GM18499 (cell line): ENCODE measurements at regions not wholly inside any gene's neighbourhood (a gene's known extent, or its start where the extent isn't known, plus 50 kb on each side); places are given as distances from the start of the nearest gene placed in this dataset.
"Not testable (repeated sequence)": the region's sequence is repeated elsewhere in the genome, so short reads cannot be mapped to it uniquely, and the experiment has no call there.

Experiments used
- ATAC-seq: cut with Tn5 transposase; IDR thresholded peaks from one replicate; pipeline ENCODE4 v1.9.1; 2021; ENCODE audit warnings: moderate number of reproducible peaks; ENCODE audit not compliant: insufficient read depth, unreplicated experiment

DNA sequence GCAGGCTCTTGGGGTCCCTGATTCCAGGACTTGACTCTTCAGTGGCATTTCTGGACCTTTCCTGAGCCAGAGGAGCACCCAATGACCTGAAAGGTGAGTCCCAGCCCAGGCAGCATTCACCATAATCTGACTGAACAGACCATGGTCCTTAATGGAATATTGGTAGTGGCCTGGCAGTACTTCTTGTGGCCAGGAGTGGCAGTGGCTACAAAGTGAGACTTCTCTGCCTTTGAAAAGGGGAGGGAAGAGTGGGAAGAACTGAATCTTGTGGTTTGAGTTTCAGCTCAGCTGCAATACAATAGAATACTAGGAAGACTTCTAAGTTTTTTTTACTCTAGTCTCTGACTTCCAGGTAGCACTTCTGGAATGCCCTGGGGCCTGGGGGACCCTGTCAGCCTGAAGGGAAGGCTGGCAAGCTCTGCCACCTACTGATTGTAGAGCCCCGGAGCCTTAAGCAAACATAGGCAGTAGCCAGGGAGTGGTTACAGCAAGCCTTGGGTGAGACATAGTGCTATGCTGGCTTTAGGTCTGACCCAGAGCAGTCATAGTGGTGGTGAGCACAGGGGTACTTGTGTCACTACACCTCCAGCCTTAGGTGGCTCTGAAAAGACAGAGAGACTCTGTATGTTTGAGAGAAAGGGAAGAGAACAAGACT is 674.2 kb upstream of the MANEA start:
- no peak for ATAC-seq

DNA sequence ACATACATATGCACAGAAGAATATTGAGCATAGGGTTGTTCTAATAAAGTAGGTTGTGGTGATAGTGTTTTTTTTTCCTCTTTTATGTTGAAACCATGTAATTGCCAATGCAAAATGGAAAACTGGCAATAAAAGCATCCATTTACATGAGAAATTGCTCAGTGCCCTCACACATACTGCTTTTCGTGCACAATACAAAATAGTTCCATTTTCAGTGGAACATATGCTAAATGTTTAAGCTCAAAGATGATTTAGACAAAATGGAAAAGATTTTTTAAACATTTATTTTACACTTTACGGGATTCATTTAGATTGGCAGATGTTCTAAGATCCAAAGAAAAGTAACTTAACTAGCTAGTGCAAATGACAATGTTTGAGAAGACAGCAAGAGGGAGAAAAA is 678.1 kb upstream of the MANEA start:
- no peak for ATAC-seq

DNA sequence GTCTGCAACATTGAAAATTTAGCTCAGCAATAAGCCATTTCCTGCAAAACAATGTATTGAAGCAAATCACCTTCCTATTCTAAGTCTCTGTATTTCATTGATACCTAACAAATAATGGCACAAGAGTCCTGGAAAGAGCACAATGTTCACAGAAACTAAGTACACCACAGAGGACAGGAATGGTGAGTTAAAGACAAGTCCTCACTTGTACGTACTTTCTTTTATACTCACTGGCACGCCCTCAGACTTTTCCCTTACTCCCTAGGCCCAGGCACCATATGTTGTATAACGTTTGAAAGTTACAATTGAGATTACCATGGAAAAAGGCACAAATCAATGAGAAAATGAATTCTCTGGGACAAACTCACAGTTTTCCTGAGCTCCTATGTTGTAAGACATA is 683.0 kb upstream of the MANEA start:
- no peak for ATAC-seq

DNA sequence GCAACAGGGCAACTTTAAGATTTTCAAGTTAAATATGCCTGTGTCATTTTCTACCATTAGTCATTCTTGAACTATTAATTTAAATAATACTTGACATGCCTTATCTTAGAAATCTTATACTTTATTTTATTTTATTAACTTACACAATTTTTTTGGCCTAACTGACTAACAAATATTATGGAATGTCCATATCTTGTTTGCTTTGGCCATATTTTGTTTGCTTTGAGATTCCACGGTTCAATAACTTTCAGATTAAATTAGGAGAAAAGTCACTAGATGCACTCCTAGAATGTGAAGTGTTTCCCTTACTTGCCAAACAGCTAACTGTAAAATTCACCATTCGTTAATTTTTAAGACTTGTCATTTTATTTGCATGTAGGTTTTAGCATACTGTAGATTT is 684.0 kb upstream of the MANEA start:
- no peak for ATAC-seq

DNA sequence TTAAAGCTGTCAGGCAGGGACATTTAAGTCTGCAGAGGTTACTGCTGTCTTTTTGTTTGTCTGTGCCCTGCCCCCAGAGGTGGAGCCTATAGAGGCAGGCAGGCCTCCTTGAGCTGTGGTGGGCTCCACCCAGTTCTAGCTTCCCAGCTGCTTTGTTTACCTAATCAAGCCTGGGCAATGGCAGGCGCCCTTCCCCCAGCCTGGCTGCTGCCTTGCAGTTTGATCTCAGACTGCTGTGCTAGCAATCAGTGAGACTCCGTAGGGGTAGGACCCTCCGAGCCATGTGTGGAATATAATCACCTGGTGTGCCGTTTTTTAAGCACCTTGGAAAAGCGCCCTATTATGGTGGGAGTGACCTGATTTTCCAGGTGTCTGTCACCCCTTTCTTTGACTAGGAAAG is 703.5 kb upstream of the MANEA start:
- not testable (repeated sequence) for ATAC-seq

DNA sequence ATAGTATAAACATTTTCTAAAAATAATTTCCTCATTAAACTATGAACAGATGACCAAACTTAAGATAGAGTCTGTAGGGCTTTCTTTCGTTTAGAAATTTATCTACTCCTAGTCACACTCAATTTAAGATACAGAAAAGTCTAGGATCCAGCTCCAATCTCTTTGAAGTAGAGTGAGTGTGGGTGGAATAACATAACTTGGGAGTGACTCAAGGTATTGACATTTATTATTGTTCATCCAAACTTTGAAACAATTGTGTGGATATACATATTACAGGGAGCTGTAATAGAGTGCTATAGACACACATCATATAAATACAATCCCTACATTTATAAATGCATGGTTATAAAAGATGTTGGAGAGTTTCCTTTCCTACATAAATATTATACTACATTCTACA is 715.2 kb upstream of the MANEA start:
- no peak for ATAC-seq

DNA sequence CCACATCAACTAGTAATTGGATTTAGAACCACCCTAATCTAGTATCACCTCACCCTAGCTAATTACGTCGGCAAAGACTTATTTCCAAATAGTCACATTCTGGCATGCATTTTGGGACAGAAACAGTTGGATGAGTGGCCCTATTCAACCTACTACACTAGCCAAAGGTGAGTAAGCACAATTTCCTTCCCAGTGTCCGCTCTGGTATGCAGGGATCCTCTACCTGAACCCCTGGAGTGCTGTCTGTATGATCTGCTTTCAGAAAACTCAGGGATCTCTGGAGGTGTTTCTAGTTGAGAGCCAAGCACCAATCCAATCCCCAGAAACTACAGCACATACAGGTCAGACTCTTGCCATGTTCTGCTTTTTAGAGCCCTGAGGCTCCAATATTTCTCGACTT is 717.4 kb upstream of the MANEA start:
- no peak for ATAC-seq

DNA sequence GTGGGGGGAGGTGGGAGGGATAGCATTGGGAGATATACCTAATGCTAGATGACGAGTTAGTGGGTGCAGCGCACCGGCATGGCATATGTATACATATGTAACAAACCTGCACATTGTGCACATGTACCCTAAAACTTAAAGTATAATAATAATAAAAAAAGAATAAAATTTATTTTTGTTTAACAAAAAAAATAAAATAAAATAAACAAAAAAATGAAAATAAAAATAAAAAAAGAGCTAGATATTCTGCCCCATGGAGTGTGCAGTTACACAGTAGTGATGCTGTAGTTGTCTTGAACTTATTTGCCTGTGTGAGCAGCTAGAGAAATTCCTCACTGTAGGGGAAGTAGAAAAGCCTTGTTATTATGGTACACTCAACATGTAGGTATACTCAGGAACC is 720.3 kb upstream of the MANEA start:
- not testable (repeated sequence) for ATAC-seq

DNA sequence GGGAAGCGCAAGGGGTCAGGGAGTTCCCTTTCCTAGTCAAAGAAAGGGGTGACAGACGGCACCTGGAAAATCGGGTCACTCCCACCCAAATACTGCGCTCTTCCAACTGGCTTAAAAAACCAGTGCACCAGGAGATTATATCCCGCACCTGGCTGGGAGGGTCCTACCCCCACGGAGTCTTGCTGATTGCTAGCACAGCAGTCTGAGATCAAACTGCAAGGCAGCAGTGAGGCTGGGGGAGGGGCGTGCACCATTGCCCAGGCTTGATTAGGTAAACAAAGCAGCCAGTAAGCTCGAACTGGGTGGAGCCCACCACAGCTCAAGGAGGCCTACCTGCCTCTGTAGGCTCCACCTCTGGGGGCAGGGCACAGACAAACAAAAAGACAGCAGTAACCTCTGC is 726.0 kb upstream of the MANEA start:
- ATAC-seq = not testable (repeated sequence)

DNA sequence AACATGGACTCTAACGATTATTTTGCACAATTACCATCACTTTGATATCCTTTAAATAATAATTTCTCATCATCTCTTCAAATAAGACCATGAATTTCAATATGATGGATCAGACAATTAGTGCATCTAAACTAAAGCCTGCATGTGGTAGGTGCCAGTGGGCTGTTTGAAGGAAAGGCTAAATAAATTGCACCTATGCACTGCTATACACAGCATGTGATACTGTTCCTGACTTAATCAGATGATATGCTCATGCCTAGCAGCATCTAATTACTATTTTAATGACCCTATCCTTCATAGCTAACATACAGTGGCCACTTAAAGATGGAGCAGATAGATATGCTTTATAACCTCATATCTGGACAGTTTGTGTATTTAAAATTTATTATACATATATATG is 731.6 kb upstream of the MANEA start:
- ATAC-seq = no peak

DNA sequence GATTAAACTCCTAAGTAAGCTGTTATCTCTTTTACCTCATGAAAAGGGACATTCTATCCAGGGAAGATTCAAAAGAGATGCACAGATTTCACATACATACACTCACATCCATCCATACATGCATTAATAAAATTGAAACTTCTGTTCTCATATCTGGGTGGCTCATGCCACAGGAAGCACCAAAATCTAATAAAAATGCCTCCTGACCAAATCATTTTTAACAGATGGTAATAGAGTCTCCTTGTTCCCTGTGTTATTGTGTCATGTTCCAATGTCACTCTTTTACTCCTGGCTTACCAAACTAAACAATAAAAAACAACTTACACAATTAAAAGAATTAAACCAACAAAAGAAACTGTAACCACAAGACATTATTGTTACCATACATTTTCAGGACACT is 742.1 kb upstream of the MANEA start:
- no peak for ATAC-seq

DNA sequence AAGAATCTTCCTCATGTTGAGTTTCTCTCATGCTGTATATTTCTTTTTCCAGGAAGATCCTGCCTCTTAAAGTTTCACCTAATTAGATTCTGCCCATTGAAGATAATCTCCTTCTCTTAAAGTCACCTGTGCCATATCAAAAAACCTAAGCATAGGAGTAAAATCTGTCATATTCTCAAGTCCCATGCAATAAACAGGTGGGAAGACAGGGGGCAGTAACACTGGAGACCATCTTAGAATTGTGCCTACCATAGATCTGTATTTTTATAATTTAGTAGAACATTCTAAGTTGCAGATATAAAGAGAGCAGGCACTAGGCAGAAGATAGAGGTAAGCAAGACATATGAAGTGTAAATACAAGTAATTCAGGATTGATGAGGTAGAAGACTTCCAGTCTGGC is 763.5 kb upstream of the MANEA start:
- ATAC-seq = no peak

DNA sequence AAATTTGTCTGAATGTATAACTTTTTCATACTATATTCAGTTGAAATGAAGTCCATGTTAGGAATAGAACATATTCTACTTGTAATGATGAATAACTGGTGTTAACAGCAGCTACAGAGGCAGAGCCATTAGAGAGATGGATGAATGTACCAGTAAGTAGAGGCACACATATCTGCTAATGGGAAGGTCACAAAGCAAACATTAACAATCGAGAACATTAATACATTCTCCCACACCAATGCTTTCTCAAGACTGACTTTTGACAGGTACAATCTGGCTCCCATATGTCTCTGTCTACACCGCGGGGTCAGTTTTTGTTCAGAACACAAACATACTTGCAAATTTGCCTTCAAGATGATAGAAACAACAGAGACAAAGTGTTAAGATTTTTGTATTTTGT is 776.0 kb upstream of the MANEA start:
- no peak for ATAC-seq

DNA sequence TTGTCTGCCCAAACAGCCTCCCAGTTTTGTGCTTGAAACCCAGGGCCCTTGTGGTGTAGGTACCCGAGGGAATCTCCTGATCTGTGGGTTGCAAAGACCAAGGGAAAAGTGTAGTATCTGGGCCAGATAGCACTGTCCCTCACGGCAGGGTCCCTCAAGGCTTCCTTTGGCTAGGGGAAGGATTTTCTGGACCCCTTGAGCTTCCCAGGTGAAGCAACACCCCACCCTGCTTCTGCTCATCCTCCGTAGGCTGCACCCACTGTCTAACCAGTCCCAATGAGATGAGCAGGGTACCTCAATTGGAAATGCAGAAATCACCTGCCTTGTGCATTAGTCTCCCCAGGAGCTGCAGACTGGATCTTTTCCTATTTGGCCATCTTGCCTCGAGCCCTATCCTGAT is 791.8 kb upstream of the MANEA start:
- ATAC-seq = no peak

DNA sequence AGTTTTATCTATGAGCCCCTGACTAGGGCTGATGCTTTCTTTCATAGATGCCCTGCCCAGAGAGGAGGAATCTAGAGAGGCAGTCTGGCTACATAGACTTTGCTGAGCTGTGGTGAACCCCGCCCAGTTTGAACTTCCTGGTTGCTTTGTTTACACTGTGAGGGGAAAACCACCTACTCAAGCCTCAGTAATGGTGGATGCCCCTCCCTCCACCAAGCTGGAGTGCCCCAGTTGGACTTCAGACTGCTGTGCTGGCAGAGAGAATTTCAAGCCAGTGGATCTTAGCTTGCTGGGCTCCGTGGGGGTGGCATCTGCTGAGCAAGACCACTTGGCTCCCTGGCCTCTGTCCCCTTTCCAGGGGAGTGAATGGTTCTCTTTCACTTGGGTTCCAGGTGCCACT is 792.3 kb upstream of the MANEA start:
- ATAC-seq = not testable (repeated sequence)

DNA sequence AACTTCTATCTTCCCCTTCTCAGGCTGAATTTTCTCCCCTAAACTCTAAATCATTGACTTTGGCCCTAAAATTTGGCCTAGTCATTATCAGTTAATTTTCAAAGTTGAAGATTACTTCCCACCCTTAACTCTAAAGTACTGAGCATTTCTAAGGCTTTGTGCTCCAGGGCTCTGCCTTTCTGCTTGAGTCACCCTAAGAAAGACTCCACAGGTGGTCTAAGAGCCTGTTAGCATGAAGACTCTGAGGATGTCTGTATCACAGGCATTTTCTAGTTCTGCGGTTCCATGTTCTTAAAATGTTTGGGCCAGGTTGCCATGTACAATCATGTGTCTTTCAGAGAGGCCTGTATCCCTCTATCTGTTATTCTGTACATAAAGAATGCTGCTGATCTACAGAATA is 808.1 kb upstream of the MANEA start:
- ATAC-seq = no peak

DNA sequence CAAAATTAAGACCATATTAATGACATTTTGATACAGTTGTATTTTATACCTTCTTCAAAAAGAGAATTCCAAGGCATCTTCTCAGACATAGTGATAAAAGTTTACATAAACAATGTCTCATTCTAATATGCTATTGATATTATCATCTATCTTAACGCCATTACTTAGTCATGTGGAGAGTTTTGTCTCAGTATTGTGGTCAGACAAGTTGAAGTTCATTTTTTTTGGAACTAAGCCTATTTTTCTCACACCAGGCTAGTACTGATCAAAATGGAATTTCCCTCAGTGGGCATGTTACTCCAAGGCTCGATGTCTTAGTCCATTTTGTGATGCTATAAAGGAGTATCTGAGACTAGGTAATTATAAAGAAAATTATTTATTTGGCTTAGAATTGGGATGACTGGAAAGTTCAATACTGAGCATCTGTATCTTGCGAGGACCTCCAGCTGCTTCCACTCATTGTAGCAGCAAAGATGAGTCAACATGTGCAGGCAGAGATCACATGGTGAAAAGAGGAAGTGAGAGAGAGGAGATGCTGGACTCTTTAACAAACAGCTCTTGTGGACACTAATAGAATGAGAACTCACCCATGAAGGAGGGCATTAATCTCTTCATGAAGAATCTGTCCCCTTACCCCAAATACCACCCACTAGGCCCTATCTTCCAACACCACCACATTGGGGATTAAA is 825.5 kb upstream of the MANEA start:
- peak; percentile 96 for ATAC-seq

DNA sequence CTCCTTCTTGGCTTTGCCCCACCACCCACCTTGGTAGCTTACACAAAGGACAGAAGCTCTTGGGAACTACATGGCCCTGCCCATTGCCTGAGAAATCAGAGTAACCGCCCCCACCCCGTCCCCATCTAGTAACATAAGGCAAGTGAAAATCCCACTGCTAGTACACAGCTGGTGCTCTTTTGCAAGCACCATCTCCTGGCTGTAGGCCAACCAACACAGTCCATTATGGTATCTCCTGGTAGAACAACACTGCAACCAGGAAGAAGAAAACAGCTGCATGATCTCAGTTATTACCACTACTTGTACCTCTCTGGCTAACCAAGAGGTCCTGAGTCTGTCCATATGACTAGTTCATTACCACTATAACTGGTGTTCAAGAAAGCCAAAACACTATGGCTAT is 841.1 kb upstream of the MANEA start:
- no peak for ATAC-seq

DNA sequence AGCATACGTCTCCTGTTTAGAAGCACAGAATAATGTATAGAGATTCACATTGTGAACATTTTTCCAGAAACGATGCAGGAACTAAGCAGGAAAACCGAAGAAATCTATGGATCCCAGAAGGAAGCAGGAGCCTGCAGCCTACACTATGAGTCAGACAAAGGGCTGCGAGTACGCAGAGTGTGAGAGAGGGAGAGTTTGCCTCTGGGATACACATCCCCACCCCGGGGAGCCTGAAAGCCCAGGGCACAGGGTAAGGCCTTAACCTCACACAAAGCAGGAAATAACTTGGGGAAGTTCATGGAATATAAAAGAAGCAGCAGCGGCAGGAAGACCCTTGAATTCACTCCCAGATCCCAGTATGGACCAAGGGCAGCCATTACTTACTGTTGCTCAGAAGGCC is 842.1 kb upstream of the MANEA start:
- ATAC-seq = no peak

DNA sequence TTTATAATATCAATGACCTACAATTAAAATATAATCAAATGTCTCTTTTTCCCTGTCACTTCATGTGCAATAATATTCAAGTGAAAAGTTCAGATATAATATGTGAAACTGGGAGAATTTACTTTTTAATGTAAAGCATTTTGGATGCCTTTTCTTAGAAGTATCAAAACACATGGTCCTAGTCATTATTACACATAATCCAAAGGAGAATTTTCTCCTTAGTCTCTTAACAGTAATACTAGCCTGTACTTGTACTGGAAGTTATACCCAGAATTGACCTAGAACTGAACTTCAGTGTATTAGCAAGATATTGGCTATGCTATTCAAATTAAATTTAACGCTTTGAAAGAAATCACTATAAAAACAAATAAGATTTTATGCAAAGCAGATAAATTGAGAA is 842.6 kb upstream of the MANEA start:
- no peak for ATAC-seq

DNA sequence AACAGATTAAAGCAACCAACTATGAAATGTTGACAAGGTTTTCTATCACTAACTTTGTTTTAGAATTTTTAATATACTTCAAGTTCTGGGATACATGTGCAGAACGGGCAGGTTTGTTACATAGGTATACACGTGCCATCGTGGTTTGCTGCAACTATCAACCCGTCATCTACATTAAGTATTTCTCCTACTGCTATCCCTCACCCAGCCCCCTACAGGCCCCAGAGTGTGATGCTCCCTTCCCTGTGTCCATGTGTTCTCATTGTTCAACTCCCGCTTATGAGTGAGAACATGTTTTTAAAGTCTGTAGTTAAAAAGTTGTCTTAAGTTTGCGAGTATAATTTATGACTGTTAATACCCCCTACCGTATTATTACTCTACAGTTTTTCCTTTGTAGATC is 844.3 kb upstream of the MANEA start:
- no peak for ATAC-seq

DNA sequence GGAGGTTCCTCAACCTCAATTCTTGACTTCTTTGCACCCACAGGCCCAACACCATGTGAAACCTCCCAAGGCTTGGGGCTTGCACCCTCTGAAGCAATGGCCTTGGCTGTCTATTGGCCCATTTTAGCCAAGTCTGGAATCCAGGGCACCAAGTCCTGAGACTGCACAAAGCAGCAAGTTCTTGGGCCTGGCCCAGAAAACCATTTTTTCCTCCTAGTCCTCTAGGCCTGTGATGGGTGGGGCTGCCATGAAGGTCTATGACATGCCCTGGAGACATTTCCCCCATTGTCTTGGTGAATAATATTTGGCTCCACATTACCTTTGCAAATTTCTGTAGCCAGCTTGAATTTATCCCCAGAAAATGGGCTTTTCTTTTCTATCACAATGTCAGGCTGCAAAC is 849.6 kb upstream of the MANEA start:
- no peak for ATAC-seq
